Kidney epithelial cell (primary cell): ENCODE measurements at regions not wholly inside any gene's neighbourhood (a gene's known extent, or its start where the extent isn't known, plus 50 kb on each side); places are given as distances from the start of the nearest gene placed in this dataset.
"Not testable (repeated sequence)": the region's sequence is repeated elsewhere in the genome, so short reads cannot be mapped to it uniquely, and the experiment has no call there.

Experiments used
- DNase-seq: peaks from one replicate; pipeline ENCODE4 v3.0.0-alpha.2; 2010; ENCODE audit warnings: low read depth
- H3K27me3 ChIP-seq: 2 replicates; pipeline ENCODE4 v1.6.0; 2011; ENCODE audit warnings: low read length; ENCODE audit not compliant: control insufficient read depth, insufficient read depth
- H3K36me3 ChIP-seq: 2 replicates; pipeline ENCODE4 v1.5.1; 2011; ENCODE audit warnings: low read length; ENCODE audit not compliant: control insufficient read depth, insufficient read depth
- H3K4me3 ChIP-seq: 2 replicates; pipeline ENCODE4 v1.5.1; 2011; ENCODE audit warnings: low read depth, mild to moderate bottlenecking, control low read depth, low read length
- TF ChIP-seq, protein P1 (sequence below): IDR thresholded peaks from 2 replicates; pipeline ENCODE4 v1.5.1; 2011; ENCODE audit warnings: mild to moderate bottlenecking, moderate library complexity, low read length, control low read depth, inconsistent platforms; ENCODE audit not compliant: insufficient read depth, poor library complexity, severe bottlenecking

DNA sequence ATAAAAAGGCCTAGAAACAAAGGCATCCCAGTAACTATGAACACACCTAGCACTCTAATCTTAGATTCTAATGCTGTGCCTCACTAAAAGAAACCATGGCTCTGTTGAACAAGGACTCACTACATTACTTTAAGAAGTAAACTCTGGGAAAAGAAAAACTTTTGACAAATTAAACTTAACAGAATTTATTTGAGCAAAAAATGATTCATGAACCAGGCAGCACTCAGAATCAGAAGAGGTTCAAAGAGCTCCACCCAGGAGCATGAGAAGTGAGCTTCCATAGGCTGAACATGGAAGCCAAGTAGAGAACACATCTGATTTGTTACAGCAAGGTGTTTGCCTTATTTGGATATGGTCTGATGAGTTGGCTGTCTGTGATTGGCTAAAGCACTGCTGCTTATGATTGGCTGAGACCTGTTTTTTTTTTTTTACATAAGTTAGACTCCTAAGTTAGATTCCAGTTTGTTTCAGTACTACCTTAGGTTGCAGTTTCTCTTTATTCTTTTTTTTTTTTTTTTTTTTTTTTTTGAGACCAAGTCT lies 343.6 kb upstream of the SASH1 start:
- no peak for DNase-seq
- TF ChIP-seq, protein P1, sequence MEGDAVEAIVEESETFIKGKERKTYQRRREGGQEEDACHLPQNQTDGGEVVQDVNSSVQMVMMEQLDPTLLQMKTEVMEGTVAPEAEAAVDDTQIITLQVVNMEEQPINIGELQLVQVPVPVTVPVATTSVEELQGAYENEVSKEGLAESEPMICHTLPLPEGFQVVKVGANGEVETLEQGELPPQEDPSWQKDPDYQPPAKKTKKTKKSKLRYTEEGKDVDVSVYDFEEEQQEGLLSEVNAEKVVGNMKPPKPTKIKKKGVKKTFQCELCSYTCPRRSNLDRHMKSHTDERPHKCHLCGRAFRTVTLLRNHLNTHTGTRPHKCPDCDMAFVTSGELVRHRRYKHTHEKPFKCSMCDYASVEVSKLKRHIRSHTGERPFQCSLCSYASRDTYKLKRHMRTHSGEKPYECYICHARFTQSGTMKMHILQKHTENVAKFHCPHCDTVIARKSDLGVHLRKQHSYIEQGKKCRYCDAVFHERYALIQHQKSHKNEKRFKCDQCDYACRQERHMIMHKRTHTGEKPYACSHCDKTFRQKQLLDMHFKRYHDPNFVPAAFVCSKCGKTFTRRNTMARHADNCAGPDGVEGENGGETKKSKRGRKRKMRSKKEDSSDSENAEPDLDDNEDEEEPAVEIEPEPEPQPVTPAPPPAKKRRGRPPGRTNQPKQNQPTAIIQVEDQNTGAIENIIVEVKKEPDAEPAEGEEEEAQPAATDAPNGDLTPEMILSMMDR = no peak
- no peaks in the 10 kb centered on the region for H3K27me3 ChIP-seq
- no peak overlapping the region for H3K4me3 ChIP-seq
- H3K36me3 ChIP-seq = no peaks in the 10 kb centered on the region

GRCh38 chr6:148001844-148002642 lies 340.6 kb upstream of the SASH1 start:
- no peak overlapping the region for H3K4me3 ChIP-seq
- no peak for DNase-seq
- TF ChIP-seq, protein P1 = no peak

DNA sequence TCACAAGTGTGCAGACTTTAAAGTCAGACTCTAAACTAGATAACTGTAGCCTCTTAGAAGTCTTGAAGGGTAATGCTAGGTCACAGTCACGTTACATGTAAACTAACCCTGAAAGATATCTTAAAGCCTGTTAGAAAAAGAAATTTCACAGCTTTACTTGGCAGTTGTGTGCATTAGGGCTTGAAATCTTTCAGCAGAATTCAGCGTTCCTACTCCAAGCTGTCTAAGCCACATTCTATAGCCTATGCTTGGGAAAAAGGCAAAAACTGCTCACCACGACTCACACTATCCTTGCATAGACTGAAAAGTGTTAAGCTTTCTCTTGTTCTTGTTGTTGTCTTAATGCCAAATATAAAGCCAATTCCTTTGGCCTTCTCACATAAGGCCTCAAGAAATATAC lies 338.0 kb upstream of the SASH1 start:
- no peak for DNase-seq
- TF ChIP-seq, protein P1 = no peak
- H3K36me3 ChIP-seq = no peaks in the 10 kb centered on the region
- no peak overlapping the region for H3K4me3 ChIP-seq
- no peaks in the 10 kb centered on the region for H3K27me3 ChIP-seq

More at GRCh38 chr6:148001844-148002642, 340.6 kb upstream of the SASH1 start:
- no peaks in the 10 kb centered on the region for H3K36me3 ChIP-seq
- no peaks in the 10 kb centered on the region for H3K27me3 ChIP-seq

GRCh38 chr6:148005806-148006205 lies 336.8 kb upstream of the SASH1 start:
- no peak for DNase-seq
- Histone ChIP-seq H3K27me3 (no peaks in the 10 kb centered on the region), H3K36me3 (no peaks in the 10 kb centered on the region), H3K4me3 (no peak overlapping the region)
- TF ChIP-seq, protein P1 = no peak

DNA sequence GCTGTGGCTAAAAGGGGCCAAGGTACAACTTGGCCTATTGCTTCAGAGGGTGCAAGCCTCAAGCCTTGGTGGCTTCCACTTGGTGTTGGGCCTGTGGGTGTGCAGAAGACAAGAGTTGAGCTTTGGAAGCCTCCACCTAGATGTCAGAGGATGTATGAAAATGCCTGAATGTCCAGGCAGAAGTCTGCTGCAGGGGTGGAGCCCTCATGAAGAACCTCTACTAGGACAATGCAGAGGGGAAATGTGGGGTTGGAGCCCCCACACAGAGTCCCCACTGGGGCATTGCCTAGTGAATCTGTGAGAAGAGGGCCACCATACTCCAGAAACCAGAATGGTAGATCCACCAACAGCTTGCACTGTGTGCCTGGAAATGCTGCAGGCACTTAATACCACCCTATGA lies 332.1 kb upstream of the SASH1 start:
- H3K4me3 ChIP-seq, H3K36me3 ChIP-seq, DNase-seq, H3K27me3 ChIP-seq: not testable (repeated sequence)

DNA sequence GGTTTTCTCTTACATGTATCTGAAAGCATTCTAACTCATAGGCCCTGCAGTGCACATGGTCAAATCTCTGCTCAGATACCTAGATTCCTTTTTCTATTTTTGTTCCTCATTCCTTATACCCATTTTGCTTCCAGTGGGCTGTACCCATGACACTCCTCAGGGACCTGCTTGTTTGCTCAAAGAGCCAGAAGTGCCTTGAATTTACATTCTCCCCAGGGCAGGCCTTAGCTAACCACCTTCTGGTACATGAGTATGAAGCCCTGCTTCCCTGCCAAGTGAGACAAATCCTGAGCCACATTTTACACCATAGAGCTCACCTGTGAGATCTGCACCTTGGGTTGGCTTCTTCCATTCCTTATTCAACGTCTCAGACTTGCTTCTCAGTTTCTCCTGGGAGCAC lies 326.6 kb upstream of the SASH1 start:
- no peaks in the 10 kb centered on the region for H3K27me3 ChIP-seq
- TF ChIP-seq, protein P1 = no peak
- H3K36me3 ChIP-seq = no peaks in the 10 kb centered on the region
- DNase-seq = no peak
- H3K4me3 ChIP-seq = no peak overlapping the region
